ENCODE measurements at regions not wholly inside any gene's neighbourhood (a gene's known extent, or its start where the extent isn't known, plus 50 kb on each side); places are given as distances from the start of the nearest gene placed in this dataset.

GRCh38 chr2:105691947-105692390 is 52.7 kb upstream of the NCK2 start:
- no peak for TF ChIP-seq SPI1 (IDR thresholded peaks at IDR 0.05; ENCODE audit: low read depth, low read length)
- TF ChIP-seq POLR2AphosphoS5 (IDR thresholded peaks at IDR 0.05; ENCODE audit: low read depth, low read length): no peak
- TF ChIP-seq POLR2A (IDR thresholded peaks at IDR 0.05; ENCODE audit: low read depth, low read length): no peak
